ENCODE measurements at regions not wholly inside any gene's neighbourhood (a gene's known extent, or its start where the extent isn't known, plus 50 kb on each side); places are given as distances from the start of the nearest gene placed in this dataset.

DNA sequence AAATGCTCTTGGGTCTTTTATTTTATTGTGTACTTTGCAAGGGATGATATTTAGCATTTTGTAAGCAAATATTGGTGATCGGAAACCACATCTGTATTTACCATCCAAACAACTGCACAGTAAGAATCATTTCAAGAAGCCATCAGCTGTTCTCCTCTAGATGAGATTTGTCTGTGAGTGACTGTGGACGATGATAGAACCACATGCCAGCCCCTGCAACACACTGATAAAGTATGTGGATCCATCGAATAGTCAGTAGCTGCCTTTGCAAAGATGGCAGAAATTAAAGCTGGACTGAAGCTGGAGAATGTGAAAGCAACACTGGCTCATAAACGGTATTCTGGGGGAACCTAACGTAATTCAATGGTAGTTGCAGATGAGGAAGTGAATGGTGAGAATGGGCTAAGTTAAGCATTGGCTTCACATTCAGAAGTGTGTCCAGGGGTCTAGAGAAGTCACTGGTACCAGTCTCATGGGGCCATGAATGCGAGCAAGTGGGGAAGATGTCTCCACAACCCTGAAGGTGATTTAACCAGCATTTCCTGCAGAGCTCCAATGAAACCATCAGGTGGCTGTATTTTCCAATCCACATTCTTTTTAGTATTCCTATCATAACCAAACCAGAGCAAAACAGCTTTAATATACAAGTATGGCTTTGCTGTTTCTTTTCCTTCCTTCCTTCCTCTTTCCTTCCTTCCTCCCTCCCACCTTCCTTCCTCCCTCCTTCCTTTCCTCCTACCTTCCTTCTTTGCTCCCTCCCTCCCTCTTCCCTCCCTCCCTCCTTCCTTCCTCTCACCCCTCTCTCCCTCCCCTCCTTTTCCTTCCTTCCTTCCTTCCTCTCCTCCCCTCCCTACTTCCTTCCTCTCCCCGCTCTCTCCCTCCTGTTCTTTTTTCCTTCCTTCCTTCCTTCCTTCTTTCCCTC lies 169.4 kb downstream of the ABCA8 start:
- TF ChIP-seq POLR2A (IDR thresholded peaks at IDR 0.05), result no peak
- TF ChIP-seq, protein P1, sequence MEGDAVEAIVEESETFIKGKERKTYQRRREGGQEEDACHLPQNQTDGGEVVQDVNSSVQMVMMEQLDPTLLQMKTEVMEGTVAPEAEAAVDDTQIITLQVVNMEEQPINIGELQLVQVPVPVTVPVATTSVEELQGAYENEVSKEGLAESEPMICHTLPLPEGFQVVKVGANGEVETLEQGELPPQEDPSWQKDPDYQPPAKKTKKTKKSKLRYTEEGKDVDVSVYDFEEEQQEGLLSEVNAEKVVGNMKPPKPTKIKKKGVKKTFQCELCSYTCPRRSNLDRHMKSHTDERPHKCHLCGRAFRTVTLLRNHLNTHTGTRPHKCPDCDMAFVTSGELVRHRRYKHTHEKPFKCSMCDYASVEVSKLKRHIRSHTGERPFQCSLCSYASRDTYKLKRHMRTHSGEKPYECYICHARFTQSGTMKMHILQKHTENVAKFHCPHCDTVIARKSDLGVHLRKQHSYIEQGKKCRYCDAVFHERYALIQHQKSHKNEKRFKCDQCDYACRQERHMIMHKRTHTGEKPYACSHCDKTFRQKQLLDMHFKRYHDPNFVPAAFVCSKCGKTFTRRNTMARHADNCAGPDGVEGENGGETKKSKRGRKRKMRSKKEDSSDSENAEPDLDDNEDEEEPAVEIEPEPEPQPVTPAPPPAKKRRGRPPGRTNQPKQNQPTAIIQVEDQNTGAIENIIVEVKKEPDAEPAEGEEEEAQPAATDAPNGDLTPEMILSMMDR (IDR thresholded peaks at IDR 0.05), result no peak
